H9 (cell line): ENCODE measurements at regions not wholly inside any gene's neighbourhood (a gene's known extent, or its start where the extent isn't known, plus 50 kb on each side); places are given as distances from the start of the nearest gene placed in this dataset.

Source experiments
- DNase-seq: peaks from one replicate; pipeline ENCODE4 v3.0.0-alpha.2; 2017
- H2AFZ ChIP-seq: one replicate; pipeline ENCODE4 v1.6.1; 2013; ENCODE audit warnings: mild to moderate bottlenecking, low read length, control low read depth, moderate library complexity
- H2AK5ac ChIP-seq: 2 replicates; pipeline ENCODE4 v1.6.1; 2013; ENCODE audit warnings: low read length, control low read depth, mixed read lengths; ENCODE audit not compliant: insufficient read length
- H2BK120ac ChIP-seq: one replicate; pipeline ENCODE4 v1.6.1; 2013; ENCODE audit warnings: low read depth, mild to moderate bottlenecking, low read length, control low read depth, inconsistent platforms; ENCODE audit not compliant: poor library complexity, severe bottlenecking
- H2BK12ac ChIP-seq: 2 replicates; pipeline ENCODE4 v1.6.1; 2013; ENCODE audit warnings: low read length, control low read depth, mixed read lengths, low read depth; ENCODE audit not compliant: insufficient read length
- H2BK15ac ChIP-seq: 2 replicates; pipeline ENCODE4 v1.6.1; 2013; ENCODE audit warnings: low read depth, low read length, control low read depth
- H2BK20ac ChIP-seq: one replicate; pipeline ENCODE4 v1.6.1; 2013; ENCODE audit warnings: low read depth, mild to moderate bottlenecking, low read length, control low read depth, inconsistent platforms; ENCODE audit not compliant: poor library complexity, severe bottlenecking
- H2BK5ac ChIP-seq: 2 replicates; pipeline ENCODE4 v1.6.1; 2013; ENCODE audit warnings: low read length, control low read depth, mixed read lengths; ENCODE audit not compliant: insufficient read length
- H3K14ac ChIP-seq: 2 replicates; pipeline ENCODE4 v1.6.1; 2013; ENCODE audit warnings: low read length, control low read depth; ENCODE audit not compliant: insufficient read depth
- H3K18ac ChIP-seq: 2 replicates; pipeline ENCODE4 v1.6.1; 2013; ENCODE audit warnings: low read depth, mild to moderate bottlenecking, mixed read lengths, low read length, control low read depth; ENCODE audit not compliant: insufficient read length
- H3K23ac ChIP-seq: 2 replicates; pipeline ENCODE4 v1.6.1; 2013; ENCODE audit warnings: low read length, control low read depth, mixed read lengths, low read depth; ENCODE audit not compliant: insufficient read length
- H3K23me2 ChIP-seq: 2 replicates; pipeline ENCODE4 v1.6.1; 2013; ENCODE audit warnings: low read depth, mild to moderate bottlenecking, mixed read lengths, low read length, control low read depth; ENCODE audit not compliant: insufficient read length, poor library complexity, severe bottlenecking
- H3K27ac ChIP-seq: 2 replicates; pipeline ENCODE4 v1.5.1; 2013; ENCODE audit warnings: low read length, control low read depth, mixed read lengths, low read depth; ENCODE audit not compliant: insufficient read length
- H3K27me3 ChIP-seq: 2 replicates; pipeline ENCODE4 v1.6.1; 2013; ENCODE audit warnings: low read length, control low read depth, inconsistent platforms; ENCODE audit not compliant: insufficient read depth
- H3K4ac ChIP-seq: 2 replicates; pipeline ENCODE4 v1.6.1; 2013; ENCODE audit warnings: low read depth, mild to moderate bottlenecking, control low read depth, inconsistent platforms, low read length, moderate library complexity
- H3K4me1 ChIP-seq: 2 replicates; pipeline ENCODE4 v1.6.1; 2013; ENCODE audit warnings: low read length, control low read depth, inconsistent platforms; ENCODE audit not compliant: insufficient read depth
- H3K4me2 ChIP-seq: 2 replicates; pipeline ENCODE4 v1.6.1; 2013; ENCODE audit warnings: low read length, control low read depth, mixed read lengths; ENCODE audit not compliant: insufficient read length, insufficient read depth
- H3K56ac ChIP-seq: 2 replicates; pipeline ENCODE4 v1.6.1; 2013; ENCODE audit warnings: low read depth, mild to moderate bottlenecking, mixed read lengths, low read length, control low read depth; ENCODE audit not compliant: insufficient read length
- H3K79me1 ChIP-seq: 2 replicates; pipeline ENCODE4 v1.6.1; 2013; ENCODE audit warnings: low read depth, mild to moderate bottlenecking, moderate library complexity, low read length, control low read depth, inconsistent platforms; ENCODE audit not compliant: insufficient read depth, poor library complexity, severe bottlenecking
- H3K79me2 ChIP-seq: 2 replicates; pipeline ENCODE4 v1.6.1; 2013; ENCODE audit warnings: low read length, control low read depth, inconsistent platforms; ENCODE audit not compliant: insufficient read depth
- H3K9ac ChIP-seq: 2 replicates; pipeline ENCODE4 v1.6.1; 2013; ENCODE audit warnings: low read length, control low read depth, mixed read lengths; ENCODE audit not compliant: insufficient read length; ENCODE audit errors: extremely low read depth
- H3K9me3 ChIP-seq: one replicate; pipeline ENCODE4 v1.6.1; 2013; ENCODE audit warnings: low read depth, low read length, inconsistent platforms; ENCODE audit not compliant: control insufficient read depth
- H3T11ph ChIP-seq: one replicate; pipeline ENCODE4 v1.6.1; 2013; ENCODE audit warnings: mild to moderate bottlenecking, low read length, control low read depth, inconsistent platforms
- H4K20me1 ChIP-seq: one replicate; pipeline ENCODE4 v1.6.1; 2013; ENCODE audit not compliant: control insufficient read depth, insufficient read length, insufficient read depth
- H4K5ac ChIP-seq: 2 replicates; pipeline ENCODE4 v1.6.1; 2013; ENCODE audit warnings: low read depth, mild to moderate bottlenecking, mixed read lengths, low read length, control low read depth; ENCODE audit not compliant: insufficient read length
- H4K8ac ChIP-seq: replicated peaks from 2 replicates; pipeline ENCODE4 v1.6.1; 2013; ENCODE audit warnings: low read length, control low read depth, mixed read lengths, low read depth; ENCODE audit not compliant: insufficient read length
- H4K91ac ChIP-seq: 2 replicates; pipeline ENCODE4 v1.6.1; 2013; ENCODE audit warnings: low read depth, mild to moderate bottlenecking, moderate library complexity, mixed read lengths, low read length, control low read depth; ENCODE audit not compliant: insufficient read length
- H3K27ac Mint-ChIP-seq, 3 experiments: 2 replicates in 2 of 3; 3 replicates in 1 of 3; pipeline ENCODE4 v1.8.0; 2020 to 2021; ENCODE audit warnings: mixed read lengths in 3 of 3, mild to moderate bottlenecking in 1 of 3, moderate library complexity in 1 of 3
- H3K27me3 Mint-ChIP-seq: 2 replicates; pipeline ENCODE4 v1.8.0; 2021; ENCODE audit warnings: low read depth, mild to moderate bottlenecking, moderate library complexity, mixed read lengths
- H3K36me3 Mint-ChIP-seq, 3 experiments: 2 replicates in 2 of 3; 3 replicates in 1 of 3; pipeline ENCODE4 v1.8.0; 2020 to 2021; ENCODE audit warnings: low read depth in 3 of 3, mixed read lengths in 3 of 3; ENCODE audit not compliant: insufficient read depth in 1 of 3
- H3K4me1 Mint-ChIP-seq, 2 experiments: 2 replicates each; pipeline ENCODE4 v1.8.0; 2020; ENCODE audit warnings: mixed read lengths in 2 of 2
- H3K4me3 Mint-ChIP-seq, 2 experiments: 2 replicates in 1 of 2; 3 replicates in 1 of 2; pipeline ENCODE4 v1.8.0; 2020 to 2021; ENCODE audit warnings: mild to moderate bottlenecking in 2 of 2, mixed read lengths in 2 of 2, moderate library complexity in 1 of 2
- H3K9me3 Mint-ChIP-seq, 2 experiments: 2 replicates in 1 of 2; 3 replicates in 1 of 2; pipeline ENCODE4 v1.8.0; 2020; ENCODE audit warnings: mild to moderate bottlenecking in 2 of 2, mixed read lengths in 2 of 2, moderate library complexity in 1 of 2
- CTCF ChIP-seq: fragments of 200-600 bp; sonication (generic); conservative IDR thresholded peaks from 3 replicates; pipeline ENCODE4 v1.8.0; 2021; ENCODE audit warnings: antibody characterized with exemption, mild to moderate bottlenecking
- WGBS: extraction: QIAGEN DNeasy Blood & Tissue Kit; methylation state at CpG from one replicate; pipeline ENCODE4 v1.1.7; 2013; ENCODE audit warnings: missing lambda C conversion rate, low lambda C conversion rate, mixed read lengths; ENCODE audit not compliant: insufficient read length; ENCODE audit errors: extremely low coverage; 5-methylcytosine and 5-hydroxymethylcytosine counted together

- no peak overlapping the region for H3K27ac Mint-ChIP-seq
- H2BK20ac ChIP-seq, result no peak overlapping the region
- no CpG with 5 or more reads among the region's 1 CpG for WGBS
Measured at GRCh38 chr7:82566752-82567151, 123.2 kb upstream of the CACNA2D1 start.

More at GRCh38 chr7:82566752-82567151, 123.2 kb upstream of the CACNA2D1 start:
- no peak overlapping the region for H4K8ac ChIP-seq
- H3K79me2 ChIP-seq, result no peaks in the 10 kb centered on the region
- H2BK12ac ChIP-seq, result no peak overlapping the region
- DNase-seq, result no peak
- H3K9me3 ChIP-seq, result no peaks in the 10 kb centered on the region
- no peaks in the 10 kb centered on the region for H3K27me3 Mint-ChIP-seq
- no peak overlapping the region for H3K4ac ChIP-seq
- no peak overlapping the region for H3K9ac ChIP-seq
- H3K14ac ChIP-seq, result no peak overlapping the region
- no peak overlapping the region for H3K27ac ChIP-seq
- no peak overlapping the region for H3K56ac ChIP-seq
- no peaks in the 10 kb centered on the region for H3K23me2 ChIP-seq
- H4K20me1 ChIP-seq, result no peaks in the 10 kb centered on the region
- no peaks in the 10 kb centered on the region for H3K79me1 ChIP-seq
- no peaks in the 10 kb centered on the region for H3K36me3 Mint-ChIP-seq
- no peak overlapping the region for H2AK5ac ChIP-seq
- no peaks in the 10 kb centered on the region for H3K4me1 ChIP-seq
- H3K18ac ChIP-seq, result no peak overlapping the region
- H3K23ac ChIP-seq, result no peak overlapping the region
- H3K9me3 Mint-ChIP-seq, result no peaks in the 10 kb centered on the region
- no peak overlapping the region for H3K4me2 ChIP-seq
- no peak overlapping the region for H4K91ac ChIP-seq
- H2BK120ac ChIP-seq, result no peak overlapping the region
- no peak overlapping the region for H2BK15ac ChIP-seq
- no peak overlapping the region for H3K4me3 Mint-ChIP-seq
- no peaks in the 10 kb centered on the region for H3K27me3 ChIP-seq
- H4K5ac ChIP-seq, result no peak overlapping the region
- TF ChIP-seq CTCF, result no peak
- H2BK5ac ChIP-seq, result no peak overlapping the region
- H3T11ph ChIP-seq, result no peak overlapping the region
- H3K4me1 Mint-ChIP-seq, result peaks cover 4 to 6% of the 10 kb centered on the region in 2 experiments; a peak in 2 of 4 replicates
- no peak overlapping the region for H2AFZ ChIP-seq
